GM12892 (cell line): ENCODE measurements at regions not wholly inside any gene's neighbourhood (a gene's known extent, or its start where the extent isn't known, plus 50 kb on each side); places are given as distances from the start of the nearest gene placed in this dataset.
"Not testable (repeated sequence)": the region's sequence is repeated elsewhere in the genome, so short reads cannot be mapped to it uniquely, and the experiment has no call there.

Experiments used
- DNase-seq: peaks from one replicate; pipeline ENCODE4 v3.0.0; 2011; ENCODE audit not compliant: insufficient read length
- FAIRE-seq: peaks from 2 replicates; lab custom pipeline; 2011; peaks lifted over from hg19 to GRCh38; lab: Jason Lieb, UNC
- POLR2A ChIP-seq: IDR thresholded peaks from 2 replicates; pipeline ENCODE4 v1.6.1; 2011; ENCODE audit warnings: low read depth, low read length, control low read depth
- POLR2AphosphoS5 ChIP-seq: IDR thresholded peaks from 2 replicates; pipeline ENCODE4 v1.6.1; 2011; ENCODE audit warnings: low read depth, low read length, control low read depth
- TAF1 ChIP-seq: IDR thresholded peaks from 2 replicates; pipeline ENCODE4 v1.6.1; 2011; ENCODE audit warnings: low read depth, mild to moderate bottlenecking, control low read depth, low read length, borderline replicate concordance

GRCh38 chr4:108416831-108417230, 203.5 kb upstream of the RPL34 start:
- DNase-seq (no peak), FAIRE-seq (no peak)
- TF ChIP-seq POLR2A = no peak
- TF ChIP-seq TAF1 = no peak

DNA sequence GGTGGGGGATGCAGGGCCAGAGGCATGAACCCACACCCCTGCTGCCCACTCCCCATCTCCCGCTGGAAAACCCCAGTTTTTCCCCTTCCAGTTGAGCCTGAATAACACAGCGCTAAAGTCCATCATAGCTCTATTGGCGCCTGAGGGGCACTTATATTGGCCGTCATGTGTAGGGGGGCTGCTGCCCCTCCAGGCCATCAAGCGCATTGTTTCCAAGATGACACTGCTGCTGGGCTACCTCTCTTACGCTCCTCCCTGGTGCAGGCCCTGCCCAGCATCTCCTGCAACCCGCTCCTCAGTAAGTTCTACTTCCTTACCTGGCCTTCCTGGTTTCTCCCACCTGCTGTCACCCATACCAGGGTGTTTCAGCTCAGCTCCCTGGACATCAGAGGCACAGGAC, 205.0 kb upstream of the RPL34 start:
- DNase-seq = no peak
- no peak for FAIRE-seq

DNA sequence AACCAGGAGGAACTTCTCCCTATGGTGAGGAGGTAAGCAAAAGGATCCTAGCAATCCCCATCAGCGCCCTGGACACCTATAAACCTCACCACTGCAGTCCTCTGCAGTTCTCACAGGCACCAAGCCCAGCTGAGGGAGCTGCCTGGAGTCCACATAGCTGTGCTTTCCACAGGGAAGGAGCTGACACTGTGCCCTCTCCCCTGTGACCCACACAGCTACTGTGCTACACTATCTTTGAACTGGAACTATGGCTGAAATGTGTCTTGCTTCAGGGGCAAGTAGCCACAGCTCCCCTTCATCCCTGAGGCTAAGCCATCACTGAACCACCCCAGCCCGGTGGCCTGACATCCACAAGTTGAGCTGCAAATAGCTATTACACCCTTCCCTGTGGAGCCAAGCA, 208.5 kb upstream of the RPL34 start:
- no peak for FAIRE-seq
- no peak for DNase-seq
- no peak for TF ChIP-seq POLR2AphosphoS5
- TF ChIP-seq TAF1 = no peak
- no peak for TF ChIP-seq POLR2A

More for the DNA sequence above, 205.0 kb upstream of the RPL34 start:
- TF ChIP-seq POLR2AphosphoS5 (no peak), TAF1 (no peak), POLR2A (no peak)

- DNase-seq, FAIRE-seq: not testable (repeated sequence)
These were observed 210.7 kb upstream of the RPL34 start for GRCh38 chr4:108409691-108410090.

DNA sequence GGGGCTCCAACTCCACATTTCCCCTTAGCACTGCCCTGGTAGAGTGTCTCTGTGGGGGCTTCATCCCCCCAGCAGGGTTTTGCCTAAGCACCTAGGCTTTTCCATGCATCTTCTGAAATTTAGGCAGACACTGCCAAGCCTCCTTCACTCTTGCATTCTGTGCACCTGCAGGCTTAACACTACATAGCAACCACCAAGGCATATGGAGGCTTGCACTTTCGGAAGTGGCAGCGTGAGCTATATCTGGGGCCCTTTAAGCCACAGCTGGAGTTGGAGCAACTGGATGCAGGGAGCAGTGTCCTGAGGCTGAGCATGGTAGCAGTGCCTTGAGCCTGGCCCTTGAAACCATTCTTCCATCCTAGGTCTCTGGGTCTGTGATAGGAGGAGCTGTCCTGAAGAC, 214.8 kb upstream of the RPL34 start:
- DNase-seq (no peak), FAIRE-seq (no peak)
- TF ChIP-seq TAF1 (no peak), POLR2AphosphoS5 (no peak), POLR2A (no peak)

DNA sequence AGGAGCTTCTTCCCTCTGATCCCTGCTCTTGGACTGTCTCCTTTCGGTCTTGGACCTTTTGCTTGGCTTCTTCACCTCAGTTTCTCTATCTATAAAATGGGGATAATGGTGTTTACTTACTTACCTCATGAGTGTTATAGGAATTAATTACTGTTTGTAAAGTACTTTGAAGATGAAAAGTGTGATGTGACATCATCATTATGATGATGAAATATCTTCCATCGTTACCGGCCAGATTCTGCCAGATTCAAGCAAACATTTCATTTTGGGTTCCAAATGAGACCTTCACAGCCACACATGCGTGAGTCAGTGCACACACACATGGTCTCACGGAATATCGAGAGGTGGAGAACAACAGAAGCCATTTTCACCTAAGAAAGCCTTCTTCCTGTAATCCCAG, 220.1 kb upstream of the RPL34 start:
- TF ChIP-seq POLR2A = no peak
- TF ChIP-seq TAF1 = no peak
- TF ChIP-seq POLR2AphosphoS5 = no peak
- DNase-seq (no peak), FAIRE-seq (no peak)

DNA sequence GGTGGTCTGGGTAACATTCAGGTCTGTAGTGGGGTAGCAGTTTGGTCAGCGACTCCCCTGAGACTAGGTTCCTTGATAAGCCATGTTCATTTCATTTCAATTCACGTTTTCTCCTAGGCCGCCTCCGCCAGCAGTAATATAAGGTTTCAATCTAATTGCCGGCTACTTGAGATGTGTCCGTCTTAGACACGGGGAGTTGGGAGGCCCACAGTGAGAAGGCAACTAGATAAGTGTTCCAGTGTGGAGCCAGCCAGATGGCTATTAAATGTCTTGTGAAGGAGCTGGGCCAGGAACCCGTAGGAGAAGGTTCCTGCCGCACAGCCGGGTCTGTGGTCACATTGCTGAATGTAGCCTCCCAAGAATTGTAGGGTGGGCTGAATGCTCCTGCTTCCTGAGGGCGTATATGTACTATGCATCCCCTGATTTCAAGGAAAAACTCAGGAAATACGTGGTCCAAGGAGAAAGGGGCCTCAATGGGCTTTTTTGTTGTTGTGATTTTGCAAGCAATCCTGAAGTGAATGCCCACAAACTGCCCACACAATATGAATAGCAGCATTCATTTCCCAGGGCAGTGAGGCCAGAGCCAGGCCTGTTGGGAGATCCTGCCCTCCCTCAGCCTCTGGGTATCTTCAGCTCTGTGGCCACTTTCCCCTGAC, 220.6 kb upstream of the RPL34 start:
- no peak for TF ChIP-seq POLR2AphosphoS5
- no peak for TF ChIP-seq POLR2A
- no peak for TF ChIP-seq TAF1
- DNase-seq (no peak), FAIRE-seq (no peak)

DNA sequence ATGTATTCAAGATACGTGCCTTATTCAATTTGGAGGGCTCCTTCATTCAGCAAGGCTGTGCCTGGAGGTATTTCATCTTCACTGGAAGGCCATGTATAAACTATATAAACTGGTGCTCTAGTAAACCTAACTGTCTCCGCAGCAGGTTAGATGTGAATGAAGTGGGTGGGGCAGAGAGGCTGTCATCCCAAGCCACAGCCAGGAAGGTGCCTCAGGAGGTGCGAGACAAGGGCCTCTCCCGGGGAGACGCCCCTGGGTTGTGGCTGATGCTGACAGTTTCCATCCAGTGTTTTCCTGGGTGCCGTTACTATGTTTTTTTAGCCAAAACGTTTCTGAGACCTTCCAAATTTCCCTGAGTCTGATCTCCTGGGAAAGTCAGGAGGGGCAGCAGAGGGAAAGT, 221.5 kb upstream of the RPL34 start:
- DNase-seq (no peak), FAIRE-seq (no peak)
- no peak for TF ChIP-seq TAF1
- no peak for TF ChIP-seq POLR2AphosphoS5
- no peak for TF ChIP-seq POLR2A

- no peak for TF ChIP-seq POLR2A
- TF ChIP-seq TAF1 = no peak
- TF ChIP-seq POLR2AphosphoS5 = no peak
- DNase-seq (no peak), FAIRE-seq (no peak)
These were observed 222.1 kb upstream of the RPL34 start for GRCh38 chr4:108398316-108398715.

DNA sequence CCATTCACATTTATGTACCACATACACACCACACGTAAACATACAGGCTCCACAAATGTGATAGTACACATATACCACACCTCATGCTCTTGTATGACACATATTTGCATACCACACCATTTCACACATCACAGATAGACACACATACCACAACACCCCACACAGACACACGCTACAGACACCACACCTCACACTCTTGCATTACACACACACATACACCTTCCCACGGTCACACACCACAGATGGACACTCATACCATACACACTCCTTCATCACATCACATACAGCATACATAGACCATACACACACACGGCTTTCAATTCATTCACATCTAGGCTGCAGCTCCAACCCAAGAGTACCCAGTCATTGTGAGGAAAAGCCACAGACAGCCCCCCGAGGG, 222.5 kb upstream of the RPL34 start:
- no peak for FAIRE-seq
- TF ChIP-seq TAF1 (no peak), POLR2AphosphoS5 (no peak), POLR2A (no peak)
- no peak for DNase-seq

GRCh38 chr4:108396900-108397497, 223.4 kb upstream of the RPL34 start:
- DNase-seq (no peak), FAIRE-seq (peak; percentile 74)
- no peak for TF ChIP-seq POLR2A
- no peak for TF ChIP-seq TAF1
- no peak for TF ChIP-seq POLR2AphosphoS5

- TF ChIP-seq POLR2AphosphoS5 (no peak), TAF1 (no peak)
- no peak for DNase-seq
- FAIRE-seq = no peak
These were observed 224.6 kb upstream of the RPL34 start for GRCh38 chr4:108395786-108396185.

DNA sequence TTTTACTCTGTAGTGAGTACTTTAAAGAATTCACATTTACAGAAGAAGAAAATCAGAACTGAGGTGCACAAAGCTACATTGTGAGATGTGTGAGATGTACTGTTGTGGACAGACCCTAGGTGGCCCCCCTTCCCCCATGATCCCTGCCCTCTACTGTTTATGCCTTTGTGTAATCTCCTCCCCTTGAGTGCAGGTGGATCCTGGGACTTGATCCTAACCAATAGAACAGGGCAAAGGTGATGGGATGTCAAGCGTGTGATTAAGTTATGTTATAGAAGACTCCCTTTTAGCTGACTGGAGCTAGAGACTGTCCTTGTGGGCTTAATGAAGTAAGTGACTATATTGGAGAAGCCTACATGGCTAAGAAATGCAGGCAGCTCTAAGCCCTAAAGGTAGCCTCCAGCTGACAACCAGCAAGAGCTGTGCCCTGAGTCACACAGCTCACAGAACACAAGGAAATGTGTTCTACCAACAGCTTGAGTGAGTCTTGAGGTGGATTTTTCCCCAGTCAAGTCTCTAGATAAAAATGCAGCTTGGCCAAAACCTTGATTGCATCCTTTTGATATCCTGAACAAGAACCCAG, 225.2 kb upstream of the LEF1 start:
- DNase-seq (no peak), FAIRE-seq (no peak)
- TF ChIP-seq TAF1 (no peak), POLR2AphosphoS5 (no peak), POLR2A (no peak)
